ENCODE measurements at regions not wholly inside any gene's neighbourhood (a gene's known extent, or its start where the extent isn't known, plus 50 kb on each side); places are given as distances from the start of the nearest gene placed in this dataset.
"Not testable (repeated sequence)": the region's sequence is repeated elsewhere in the genome, so short reads cannot be mapped to it uniquely, and the experiment has no call there.

GRCh38 chr3:35141406-35141805 is 497.9 kb upstream of the ARPP21 start:
- no peak for DNase-seq (ENCODE audit: low spot score)

DNA sequence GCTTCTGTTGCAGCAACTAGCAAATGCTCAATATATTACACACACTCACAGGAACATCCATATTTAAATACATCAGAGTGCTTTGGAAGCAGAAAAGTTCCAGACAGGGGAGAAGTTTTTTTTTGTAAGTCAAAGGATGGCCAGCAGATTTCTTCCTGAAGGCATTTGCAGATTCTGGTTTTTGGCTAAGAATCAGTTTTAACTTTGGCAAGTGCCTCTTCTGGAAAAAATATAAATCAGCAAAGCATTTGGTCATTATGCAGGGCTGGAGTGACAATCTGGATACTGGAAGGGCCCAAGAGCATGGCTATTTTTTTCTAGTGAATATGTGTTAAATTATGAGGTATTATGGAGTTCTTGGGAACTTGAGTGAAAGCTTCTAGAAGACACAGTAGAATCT is 495.3 kb upstream of the ARPP21 start:
- DNase-seq (ENCODE audit: low spot score) = no peak

DNA sequence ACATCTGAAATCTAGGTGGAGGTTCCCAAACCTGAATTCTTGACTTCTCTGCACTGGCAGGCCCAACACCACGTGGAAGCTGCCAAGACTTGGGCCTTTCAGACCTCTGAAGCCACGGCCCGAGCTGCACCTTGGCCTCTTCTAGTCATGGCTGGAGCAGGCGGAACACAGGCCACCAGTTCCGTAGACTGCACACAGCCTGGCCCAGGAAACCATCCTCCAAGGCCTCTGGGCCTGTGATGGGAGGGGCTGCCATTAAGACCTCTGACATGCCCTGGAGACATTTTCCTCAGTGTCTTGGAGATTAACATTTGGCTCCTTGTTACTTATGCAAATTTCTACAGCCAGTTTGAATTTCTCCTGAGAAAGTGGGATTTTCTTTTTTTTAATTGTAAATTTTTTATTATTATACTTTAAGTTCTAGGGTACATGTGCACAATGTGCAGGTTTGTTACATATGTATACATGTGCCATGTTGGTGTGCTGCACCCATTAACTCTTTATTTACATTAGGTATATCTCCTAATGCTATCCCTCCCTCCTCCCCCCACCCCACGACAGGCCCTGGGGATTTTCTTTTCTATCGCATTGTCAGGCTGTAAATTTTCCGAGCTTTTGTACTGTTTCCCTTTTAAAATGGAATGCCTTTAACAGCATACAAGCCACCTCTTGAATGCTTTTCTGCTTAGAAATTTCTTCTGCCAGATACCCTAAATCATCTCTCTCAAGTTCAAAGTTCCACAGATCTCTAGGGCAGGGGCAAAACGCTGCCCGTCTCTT is 492.9 kb upstream of the ARPP21 start:
- not testable (repeated sequence) for DNase-seq (ENCODE audit: low spot score)

DNA sequence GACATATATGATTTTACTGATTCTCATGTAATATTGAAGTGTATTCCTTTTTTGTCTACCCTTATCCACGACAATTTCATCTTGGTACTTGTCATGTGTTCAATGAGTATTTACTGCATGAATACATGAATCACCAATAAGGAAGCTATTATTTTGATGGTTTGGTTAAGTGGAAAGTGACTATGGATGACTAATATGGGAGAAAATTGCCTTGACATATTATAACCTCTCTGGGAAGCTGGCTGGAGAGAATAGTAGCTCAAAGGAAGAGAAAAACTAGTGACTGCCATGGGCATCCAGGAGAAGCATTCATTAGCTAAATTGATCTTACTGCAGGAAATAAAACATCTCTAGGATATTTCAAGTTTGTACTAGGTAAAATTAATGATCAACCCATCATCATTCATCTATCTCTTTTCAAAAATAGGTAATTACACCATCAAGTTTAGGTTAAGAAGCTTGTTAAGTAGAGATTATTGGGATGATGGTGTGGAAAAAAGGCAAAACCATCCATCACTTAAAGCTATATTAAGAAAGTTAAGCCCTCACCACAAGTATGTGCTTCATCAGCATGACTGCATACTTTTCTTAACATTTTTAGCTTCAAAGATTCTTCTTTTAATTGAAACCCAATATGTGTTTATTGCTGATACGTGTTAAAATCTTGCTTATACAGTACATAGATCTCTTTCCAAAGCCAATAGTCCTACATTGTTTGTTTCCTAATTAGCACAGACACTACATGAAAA is 455.2 kb upstream of the ARPP21 start:
- DNase-seq (ENCODE audit: low spot score) = no peak

- DNase-seq (ENCODE audit: low spot score) = no peak
Observed at GRCh38 chr3:35184775-35185174, 454.6 kb upstream of the ARPP21 start.

GRCh38 chr3:35187908-35188307 is 451.4 kb upstream of the ARPP21 start:
- no peak for DNase-seq (ENCODE audit: low spot score)

GRCh38 chr3:35194666-35195065 is 444.7 kb upstream of the ARPP21 start:
- DNase-seq (ENCODE audit: low spot score) = no peak

GRCh38 chr3:35198857-35199256 is 440.5 kb upstream of the ARPP21 start:
- no peak for DNase-seq (ENCODE audit: low spot score)

- DNase-seq (ENCODE audit: low spot score) = no peak
Observed at GRCh38 chr3:35200056-35200455, 439.3 kb upstream of the ARPP21 start.

DNA sequence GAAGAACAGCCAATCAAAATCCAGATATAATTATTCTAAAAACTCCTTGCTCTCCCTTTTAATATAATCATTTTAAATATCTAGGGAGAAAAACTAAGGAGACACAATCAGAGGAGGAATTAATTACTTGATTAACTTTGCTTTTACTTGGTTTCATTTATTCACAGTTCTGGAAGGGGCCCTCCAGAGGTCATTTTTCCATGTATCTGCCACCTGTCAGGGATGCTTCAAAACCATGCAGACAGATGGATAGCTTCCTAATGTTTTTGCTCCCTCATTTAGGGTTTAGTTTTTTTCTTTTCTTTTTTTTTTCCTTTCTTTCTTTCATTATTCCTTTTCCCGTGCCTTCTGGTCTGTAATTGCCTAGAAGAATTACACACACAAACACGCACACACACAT is 438.1 kb upstream of the ARPP21 start:
- no peak for DNase-seq (ENCODE audit: low spot score)

- DNase-seq (ENCODE audit: low spot score) = no peak
Observed at GRCh38 chr3:35215525-35216500, 423.5 kb upstream of the ARPP21 start.

GRCh38 chr3:35216501-35217266 is 422.6 kb upstream of the ARPP21 start:
- no peak for DNase-seq (ENCODE audit: low spot score)

DNA sequence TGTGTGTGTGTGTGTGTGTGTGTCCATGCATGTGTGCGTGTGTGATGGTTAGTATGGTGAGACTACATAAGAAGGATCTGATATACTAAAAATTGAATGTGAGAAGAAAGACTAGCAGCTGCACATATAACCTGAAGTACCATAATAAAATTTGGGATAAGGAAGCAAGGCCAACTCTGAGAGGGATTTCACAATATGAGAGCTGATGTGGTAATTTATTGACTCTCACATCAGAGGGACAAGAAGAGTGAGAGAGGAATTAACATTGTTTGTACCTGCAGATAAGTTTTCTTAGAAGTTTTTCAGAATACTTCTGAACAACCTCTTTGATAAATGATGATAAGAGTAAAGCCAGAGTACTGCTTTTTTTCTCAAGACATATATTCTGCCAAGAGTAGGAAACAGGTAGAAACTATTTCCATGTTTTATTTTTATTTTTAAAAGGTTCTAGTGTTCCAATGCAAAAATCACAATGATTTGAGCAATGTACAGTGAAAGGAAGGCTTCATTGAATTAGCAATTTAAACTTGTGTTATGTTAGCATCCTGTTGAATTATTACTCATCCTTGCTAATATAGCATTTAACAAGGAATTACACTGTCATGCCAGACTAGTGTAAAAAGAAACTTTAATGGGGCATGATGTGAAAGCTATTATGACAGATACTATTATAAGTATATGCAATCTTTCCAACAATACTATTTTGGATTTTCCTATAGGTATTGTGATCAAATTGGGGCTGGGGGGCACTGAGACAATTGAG is 415.5 kb upstream of the ARPP21 start:
- DNase-seq (ENCODE audit: low spot score) = no peak

DNA sequence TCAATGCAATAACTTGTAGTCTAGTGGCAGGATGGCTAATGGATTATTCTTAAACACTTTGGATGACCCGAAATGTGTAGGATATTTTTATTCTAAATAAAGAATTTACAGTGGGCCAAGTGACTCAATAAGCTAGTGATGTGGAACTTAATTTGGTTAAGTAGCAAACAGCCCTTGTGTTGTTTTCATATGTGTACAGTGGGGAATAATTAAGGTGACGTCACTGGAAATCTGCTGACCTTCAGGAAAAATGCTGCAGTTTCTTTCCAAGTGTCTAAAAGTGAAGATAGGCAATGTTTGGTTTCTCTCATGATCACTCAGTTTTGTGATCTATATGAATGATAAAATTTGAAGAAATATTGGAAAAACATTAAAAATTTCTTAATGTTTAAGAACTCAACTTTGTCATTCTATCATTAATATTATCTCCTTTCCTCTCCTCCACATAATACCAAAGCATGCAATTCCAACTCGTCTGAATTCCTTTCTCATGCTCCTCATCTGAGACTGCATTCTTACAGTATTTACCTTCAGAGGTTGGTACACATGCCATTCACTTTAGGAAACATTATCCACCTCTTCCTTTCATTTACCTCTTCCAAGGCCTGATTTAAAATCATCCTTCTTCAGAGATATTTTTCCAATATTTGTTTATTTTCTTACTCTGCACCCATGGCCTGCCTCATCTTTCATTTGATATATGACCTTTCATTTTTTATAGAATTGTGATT is 414.6 kb upstream of the ARPP21 start:
- DNase-seq (ENCODE audit: low spot score) = no peak

DNA sequence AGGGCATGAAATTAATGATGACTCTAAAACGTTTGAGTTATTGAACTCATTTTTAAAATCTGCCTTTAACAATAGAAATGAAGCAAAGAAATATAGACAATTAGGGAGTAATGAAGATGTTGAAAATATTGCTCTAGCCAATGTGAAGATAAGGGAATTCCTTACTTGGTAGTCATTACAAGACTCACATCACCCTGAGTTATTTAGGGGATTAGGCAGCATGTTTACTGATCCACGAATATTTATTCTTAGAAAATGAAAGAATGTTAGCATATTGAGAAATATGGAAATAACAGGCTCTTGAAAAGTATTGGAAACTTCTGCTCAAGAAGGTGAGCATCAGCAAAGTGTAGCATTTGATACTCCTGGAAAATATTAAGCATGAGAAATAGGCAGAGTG is 398.1 kb upstream of the ARPP21 start:
- DNase-seq (ENCODE audit: low spot score) = no peak

DNA sequence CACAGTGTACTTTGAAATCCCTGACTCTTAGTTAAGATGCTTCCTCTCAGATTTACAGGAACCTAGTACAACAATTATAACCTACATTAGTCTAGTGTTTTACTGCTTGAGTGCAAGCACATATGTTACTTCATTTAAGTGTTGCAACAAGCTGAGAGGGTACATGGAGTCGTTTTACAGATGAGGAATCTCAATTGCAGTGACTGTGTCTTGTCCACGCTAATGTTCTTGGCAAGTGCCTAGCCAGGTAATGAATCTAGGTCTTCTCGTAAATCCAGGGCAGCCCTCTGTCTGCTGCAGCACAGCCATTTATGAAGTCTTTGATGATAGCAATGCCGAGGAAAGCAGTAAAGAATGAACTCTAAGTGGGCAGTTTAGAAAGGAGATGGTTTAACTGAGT is 384.4 kb upstream of the ARPP21 start:
- DNase-seq (ENCODE audit: low spot score) = no peak

GRCh38 chr3:35257641-35258040 is 381.7 kb upstream of the ARPP21 start:
- DNase-seq (ENCODE audit: low spot score) = no peak

DNA sequence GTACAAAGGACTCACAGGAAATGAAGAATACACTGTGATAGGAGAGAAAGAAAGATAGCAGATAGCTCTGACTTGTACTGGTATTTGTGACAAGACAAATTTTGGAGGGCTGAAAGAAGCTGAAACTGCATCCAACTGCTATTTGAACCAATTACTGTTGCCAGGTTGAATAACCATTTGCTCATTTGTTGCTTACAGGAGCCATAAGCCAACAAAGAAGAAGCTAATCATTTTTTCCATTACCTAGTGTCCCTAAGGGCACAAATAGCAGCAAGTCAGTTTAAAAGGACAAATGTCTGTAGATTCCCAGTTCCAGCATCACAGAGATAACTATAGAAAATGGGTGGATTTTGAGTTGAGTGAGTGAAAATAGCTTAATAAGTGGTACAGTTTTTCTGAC is 376.9 kb upstream of the ARPP21 start:
- no peak for DNase-seq (ENCODE audit: low spot score)

DNA sequence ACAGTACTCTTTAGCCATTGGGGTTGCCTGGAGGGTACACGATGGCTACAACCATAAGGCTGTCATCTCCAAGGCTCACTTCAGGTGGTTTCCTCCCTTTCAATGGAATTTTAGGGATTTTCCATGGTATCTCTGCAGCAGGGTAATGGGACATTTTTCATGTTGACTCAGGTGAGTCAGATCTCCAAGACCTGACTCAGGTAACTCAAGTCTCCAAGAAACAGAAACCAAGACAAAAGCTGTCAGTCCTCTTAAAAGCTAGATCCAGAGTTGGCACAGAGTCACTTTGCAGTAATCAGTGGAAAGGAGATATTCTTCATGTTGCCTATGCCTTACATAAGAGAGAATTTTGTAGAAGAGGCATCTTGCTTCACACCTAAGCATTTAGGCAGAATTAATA is 375.8 kb upstream of the ARPP21 start:
- DNase-seq (ENCODE audit: low spot score) = no peak

- DNase-seq (ENCODE audit: low spot score) = not testable (repeated sequence)
Observed at GRCh38 chr3:35266065-35266464, 373.3 kb upstream of the ARPP21 start.

All from ureter (tissue), 1 donor.